ENCODE measurements at regions not wholly inside any gene's neighbourhood (a gene's known extent, or its start where the extent isn't known, plus 50 kb on each side); places are given as distances from the start of the nearest gene placed in this dataset.

DNA sequence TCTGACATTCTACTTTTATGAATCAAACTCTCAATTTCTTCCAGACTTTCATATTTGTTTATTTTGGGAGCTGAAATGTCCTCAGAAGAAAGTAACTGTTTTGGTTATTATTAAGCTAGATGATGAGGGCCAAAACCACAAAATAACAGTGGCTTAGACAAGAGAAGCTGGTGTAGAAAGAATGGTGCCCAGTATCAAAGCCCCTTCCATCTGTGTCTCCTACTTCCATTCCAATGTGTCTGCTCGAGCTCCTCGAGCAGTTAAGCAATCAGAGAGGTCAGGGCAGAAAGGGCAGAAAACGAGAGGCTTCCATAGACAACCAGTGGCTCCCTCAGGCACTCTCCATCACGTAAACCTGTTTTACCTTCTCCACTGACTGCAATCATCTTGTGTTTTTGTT lies 59.7 kb upstream of the MAGI1 start:
- DNase-seq (no peak), ATAC-seq (no peak)
- TF ChIP-seq, protein P1, sequence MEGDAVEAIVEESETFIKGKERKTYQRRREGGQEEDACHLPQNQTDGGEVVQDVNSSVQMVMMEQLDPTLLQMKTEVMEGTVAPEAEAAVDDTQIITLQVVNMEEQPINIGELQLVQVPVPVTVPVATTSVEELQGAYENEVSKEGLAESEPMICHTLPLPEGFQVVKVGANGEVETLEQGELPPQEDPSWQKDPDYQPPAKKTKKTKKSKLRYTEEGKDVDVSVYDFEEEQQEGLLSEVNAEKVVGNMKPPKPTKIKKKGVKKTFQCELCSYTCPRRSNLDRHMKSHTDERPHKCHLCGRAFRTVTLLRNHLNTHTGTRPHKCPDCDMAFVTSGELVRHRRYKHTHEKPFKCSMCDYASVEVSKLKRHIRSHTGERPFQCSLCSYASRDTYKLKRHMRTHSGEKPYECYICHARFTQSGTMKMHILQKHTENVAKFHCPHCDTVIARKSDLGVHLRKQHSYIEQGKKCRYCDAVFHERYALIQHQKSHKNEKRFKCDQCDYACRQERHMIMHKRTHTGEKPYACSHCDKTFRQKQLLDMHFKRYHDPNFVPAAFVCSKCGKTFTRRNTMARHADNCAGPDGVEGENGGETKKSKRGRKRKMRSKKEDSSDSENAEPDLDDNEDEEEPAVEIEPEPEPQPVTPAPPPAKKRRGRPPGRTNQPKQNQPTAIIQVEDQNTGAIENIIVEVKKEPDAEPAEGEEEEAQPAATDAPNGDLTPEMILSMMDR (IDR thresholded peaks at IDR 0.05) = no peak
- Histone ChIP-seq H3K9me3 (no peaks in the 10 kb centered on the region), H3K4me3 (no peak overlapping the region), H3K36me3 (no peaks in the 10 kb centered on the region), H3K27me3 (ENCODE audit: low read depth) (no peaks in the 10 kb centered on the region), H3K4me1 (no peaks in the 10 kb centered on the region), H3K27ac (no peak overlapping the region)
- intact Hi-C loops (cut with DNase I) = no loop called here

DNA sequence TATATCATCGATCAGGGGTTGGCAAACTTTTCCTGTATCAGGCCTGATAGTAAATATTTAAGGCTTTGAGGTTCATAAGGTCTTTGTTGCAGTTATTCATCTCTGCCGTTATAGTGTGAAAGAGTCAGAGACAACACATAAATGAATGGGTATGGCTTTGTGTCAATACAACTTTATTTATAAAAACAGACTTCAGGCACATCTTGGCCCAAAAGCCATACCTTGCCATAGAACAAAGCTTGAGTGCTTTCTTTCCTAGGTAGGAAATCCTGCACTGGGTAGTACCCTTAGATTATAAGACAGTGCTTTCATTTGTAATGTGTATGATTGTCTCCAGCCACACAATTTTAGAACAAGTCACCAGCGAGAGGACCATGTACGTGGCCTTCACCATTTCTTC lies 58.9 kb upstream of the MAGI1 start:
- Histone ChIP-seq H3K27me3 (ENCODE audit: low read depth) (no peaks in the 10 kb centered on the region), H3K27ac (no peak overlapping the region), H3K36me3 (no peaks in the 10 kb centered on the region), H3K4me1 (no peaks in the 10 kb centered on the region), H3K4me3 (no peak overlapping the region), H3K9me3 (no peaks in the 10 kb centered on the region)
- TF ChIP-seq, protein P1 (IDR thresholded peaks at IDR 0.05) = no peak
- no peak for ATAC-seq
- no peak for DNase-seq
- intact Hi-C loops (cut with DNase I) = no loop called here

DNA sequence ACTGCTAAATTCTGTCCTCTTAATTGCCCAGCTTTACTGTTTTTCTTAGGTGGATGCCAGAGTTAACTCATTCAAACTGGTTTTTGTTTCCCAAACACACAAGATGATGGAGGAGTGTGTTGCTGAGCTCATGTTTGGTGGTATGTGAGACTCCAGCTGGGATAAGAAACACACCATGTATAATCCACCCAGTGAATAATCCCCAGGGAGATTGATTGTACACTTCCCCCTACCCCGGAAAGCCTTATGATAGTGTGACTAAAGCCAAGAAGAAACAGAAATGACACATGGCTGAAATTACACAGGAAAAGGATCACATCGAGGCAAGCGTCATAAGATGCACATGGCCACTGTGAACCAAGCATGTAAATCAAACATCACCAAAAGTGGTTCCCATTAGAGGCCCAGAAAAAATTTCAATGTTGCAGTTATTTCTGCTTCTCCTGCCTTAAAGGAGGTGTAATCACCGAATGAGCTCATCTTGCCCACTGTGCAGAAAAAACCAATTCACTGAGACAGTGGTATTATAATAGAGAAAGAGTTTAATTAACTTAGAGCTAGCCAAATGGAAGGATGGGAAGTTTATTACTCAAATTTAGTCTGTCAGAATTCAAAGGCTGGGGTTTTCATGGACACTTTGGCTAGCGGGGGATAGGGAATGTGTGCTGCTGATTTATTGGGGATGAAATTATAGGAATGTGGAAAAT lies 56.7 kb upstream of the MAGI1 start:
- intact Hi-C loops (cut with DNase I) = no loop called here
- H3K36me3 ChIP-seq = no peaks in the 10 kb centered on the region
- ATAC-seq (no peak), DNase-seq (no peak)
- H3K27me3 ChIP-seq (ENCODE audit: low read depth) = no peaks in the 10 kb centered on the region
- no peak overlapping the region for H3K4me3 ChIP-seq
- TF ChIP-seq, protein P1 (IDR thresholded peaks at IDR 0.05) = no peak
- H3K27ac ChIP-seq = no peak overlapping the region
- H3K9me3 ChIP-seq = no peaks in the 10 kb centered on the region
- H3K4me1 ChIP-seq = no peaks in the 10 kb centered on the region

DNA sequence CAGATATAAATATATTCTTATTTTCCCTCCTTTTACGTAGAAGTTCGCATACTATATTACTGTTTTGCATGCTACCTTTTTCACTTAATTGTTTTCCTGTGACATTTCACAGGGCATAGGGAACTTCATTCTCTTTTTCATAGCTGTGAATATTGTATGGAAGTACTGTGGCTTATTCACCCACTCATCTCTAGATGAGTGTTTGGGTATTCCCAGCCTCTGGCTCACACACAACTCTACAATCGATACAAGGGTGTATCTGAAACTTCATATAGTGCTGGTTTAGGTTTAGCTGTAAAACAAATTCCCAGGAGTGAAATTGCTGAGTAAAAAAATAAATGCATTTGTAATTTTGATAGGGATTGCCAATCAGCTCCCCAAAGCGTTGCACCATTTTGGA lies 55.3 kb upstream of the MAGI1 start:
- TF ChIP-seq, protein P1 (IDR thresholded peaks at IDR 0.05) = no peak
- Histone ChIP-seq H3K36me3 (no peaks in the 10 kb centered on the region), H3K4me1 (no peaks in the 10 kb centered on the region), H3K27me3 (ENCODE audit: low read depth) (no peaks in the 10 kb centered on the region), H3K27ac (no peak overlapping the region), H3K4me3 (no peak overlapping the region), H3K9me3 (no peaks in the 10 kb centered on the region)
- DNase-seq = no peak
- intact Hi-C loops (cut with DNase I) = no loop called here
- ATAC-seq = no peak

DNA sequence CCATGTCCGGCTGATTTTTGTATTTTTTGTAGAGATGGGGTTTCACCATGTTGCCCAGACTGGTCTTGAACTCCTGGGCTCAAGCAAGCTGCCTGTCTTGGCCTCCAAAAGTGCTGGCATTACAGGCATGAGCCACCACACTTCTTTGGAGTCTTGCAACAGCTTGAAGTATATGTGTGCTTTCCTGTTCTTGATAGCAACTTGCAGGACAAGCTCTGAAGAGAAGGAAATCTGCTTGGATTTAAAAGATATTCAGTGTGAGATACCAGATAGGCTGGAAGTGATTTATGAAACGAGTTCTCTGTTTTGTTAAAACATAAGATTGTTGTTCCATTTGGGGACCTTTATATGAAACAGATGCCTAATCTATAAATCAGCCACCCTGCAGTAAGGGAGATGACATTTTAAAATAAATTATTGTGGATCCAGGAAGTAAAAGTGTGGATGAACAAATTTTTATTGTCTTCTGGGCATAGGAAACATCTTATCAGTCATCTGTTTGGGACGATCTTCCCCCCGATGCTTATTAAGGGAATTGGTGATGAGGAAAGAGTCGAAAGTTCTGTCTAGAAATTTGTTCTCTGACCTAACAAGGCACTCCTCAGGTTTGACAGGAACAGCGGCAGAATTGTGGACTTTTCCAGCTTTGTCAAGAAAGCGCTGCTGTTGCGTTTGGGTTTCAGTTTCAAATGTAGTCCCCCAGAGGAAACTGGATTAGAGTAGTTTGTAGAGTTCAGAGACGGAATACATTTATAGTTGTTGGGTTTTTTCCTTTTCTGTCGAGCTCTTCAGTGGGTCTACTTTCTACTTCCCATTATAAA lies 53.7 kb upstream of the MAGI1 start:
- DNase-seq = no peak
- Histone ChIP-seq H3K4me1 (no peaks in the 10 kb centered on the region), H3K36me3 (no peaks in the 10 kb centered on the region), H3K4me3 (no peak overlapping the region), H3K9me3 (no peaks in the 10 kb centered on the region), H3K27me3 (ENCODE audit: low read depth) (no peaks in the 10 kb centered on the region), H3K27ac (no peak overlapping the region)
- intact Hi-C loops (cut with DNase I) = no loop called here
- no peak for ATAC-seq
- TF ChIP-seq, protein P1 (IDR thresholded peaks at IDR 0.05) = no peak

Measured in lower lobe of right lung (tissue), 2 donors.